ENCODE measurements at regions not wholly inside any gene's neighbourhood (a gene's known extent, or its start where the extent isn't known, plus 50 kb on each side); places are given as distances from the start of the nearest gene placed in this dataset.
"Not testable (repeated sequence)": the region's sequence is repeated elsewhere in the genome, so short reads cannot be mapped to it uniquely, and the experiment has no call there.

- DNase-seq: no peak
Measured at GRCh38 chr2:223181561-223181960, 129.6 kb downstream of the KCNE4 start.

GRCh38 chr2:223182356-223182755 is 130.4 kb downstream of the KCNE4 start:
- no peak for DNase-seq

GRCh38 chr2:223185638-223186037 is 133.6 kb downstream of the KCNE4 start:
- DNase-seq: no peak

GRCh38 chr2:223187256-223187655 is 135.3 kb downstream of the KCNE4 start:
- no peak for DNase-seq

GRCh38 chr2:223190561-223191206 is 138.7 kb downstream of the KCNE4 start:
- DNase-seq: not testable (repeated sequence)

- DNase-seq: no peak
Measured at GRCh38 chr2:223196331-223196730, 144.3 kb downstream of the KCNE4 start.

- no peak for DNase-seq
Measured at GRCh38 chr2:223197046-223197445, 145.1 kb downstream of the KCNE4 start.

- no peak for DNase-seq
Measured at GRCh38 chr2:223199531-223200515, 147.8 kb downstream of the KCNE4 start.

- DNase-seq: no peak
Measured at GRCh38 chr2:223203971-223204929, 152.3 kb downstream of the KCNE4 start.

GRCh38 chr2:223210489-223210888 is 158.5 kb downstream of the KCNE4 start:
- no peak for DNase-seq

GRCh38 chr2:223214394-223215253 is 162.6 kb downstream of the KCNE4 start:
- no peak for DNase-seq

- no peak for DNase-seq
Measured at GRCh38 chr2:223215254-223215516, 163.2 kb downstream of the KCNE4 start.

GRCh38 chr2:223217373-223217772 is 165.4 kb downstream of the KCNE4 start:
- no peak for DNase-seq

- DNase-seq: no peak
Measured at GRCh38 chr2:223218587-223219178, 166.7 kb downstream of the KCNE4 start.

- no peak for DNase-seq
Measured at GRCh38 chr2:223219872-223220657, 168.1 kb downstream of the KCNE4 start.

GRCh38 chr2:223220658-223220925 is 168.6 kb downstream of the KCNE4 start:
- DNase-seq: no peak

GRCh38 chr2:223221139-223221835 is 169.3 kb downstream of the KCNE4 start:
- DNase-seq: no peak

- no peak for DNase-seq
Measured at GRCh38 chr2:223222397-223222796, 170.4 kb downstream of the KCNE4 start.

- DNase-seq: no peak
Measured at GRCh38 chr2:223223156-223223555, 171.2 kb downstream of the KCNE4 start.

GRCh38 chr2:223225266-223225665 is 173.3 kb downstream of the KCNE4 start:
- DNase-seq: no peak

- DNase-seq: no peak
Measured at GRCh38 chr2:223226264-223226663, 174.3 kb downstream of the KCNE4 start.
